Osteocyte (in vitro differentiated cells): ENCODE measurements at regions not wholly inside any gene's neighbourhood (a gene's known extent, or its start where the extent isn't known, plus 50 kb on each side); places are given as distances from the start of the nearest gene placed in this dataset.

Experiments
- DNase-seq: peaks from one replicate; pipeline ENCODE4 v3.0.0; 2021; ENCODE audit warnings: mixed read lengths; ENCODE audit not compliant: unreplicated experiment; ENCODE audit errors: extremely low spot score
- H3K27ac Mint-ChIP-seq: one replicate; pipeline ENCODE4 v1.8.0; 2021; ENCODE audit warnings: mild to moderate bottlenecking, mixed read lengths; ENCODE audit not compliant: unreplicated experiment
- H3K27me3 Mint-ChIP-seq: one replicate; pipeline ENCODE4 v1.8.0; 2021; ENCODE audit warnings: mixed read lengths; ENCODE audit not compliant: unreplicated experiment
- H3K36me3 Mint-ChIP-seq: one replicate; pipeline ENCODE4 v1.8.0; 2021; ENCODE audit warnings: mixed read lengths; ENCODE audit not compliant: unreplicated experiment
- H3K4me1 Mint-ChIP-seq: one replicate; pipeline ENCODE4 v1.8.0; 2021; ENCODE audit warnings: mixed read lengths; ENCODE audit not compliant: unreplicated experiment
- H3K4me3 Mint-ChIP-seq: one replicate; pipeline ENCODE4 v1.8.0; 2021; ENCODE audit warnings: mild to moderate bottlenecking, moderate library complexity, mixed read lengths; ENCODE audit not compliant: unreplicated experiment
- H3K9me3 Mint-ChIP-seq: one replicate; pipeline ENCODE4 v1.8.0; 2021; ENCODE audit warnings: mixed read lengths; ENCODE audit not compliant: unreplicated experiment
- CTCF ChIP-seq: fragments of 200-600 bp; sonication (generic); IDR thresholded peaks from 2 replicates; pipeline ENCODE4 v1.5.0; 2021; ENCODE audit warnings: antibody characterized with exemption, mild to moderate bottlenecking, moderate library complexity

DNA sequence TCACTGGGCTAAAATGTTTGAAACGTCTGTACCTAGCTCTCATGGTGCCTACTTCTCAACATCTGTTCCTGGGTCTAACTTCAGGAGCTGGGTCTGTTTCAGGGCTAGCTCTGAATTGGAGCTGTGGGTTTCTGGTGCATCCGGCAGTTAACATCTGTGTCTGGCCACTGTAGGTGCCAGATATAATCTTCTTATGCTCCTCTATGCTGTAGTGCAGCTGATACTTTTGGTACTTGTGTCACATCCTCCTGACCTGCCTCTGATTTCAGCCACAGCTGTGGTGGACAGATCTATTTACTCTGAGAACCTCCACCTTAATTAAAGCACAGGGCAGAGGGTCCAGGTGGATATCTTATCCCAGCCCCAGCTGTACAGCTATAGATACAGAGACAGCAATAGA, 496.5 kb upstream of the CDH11 start:
- TF ChIP-seq CTCF, result no peak
- Mint-ChIP-seq H3K36me3 (no peaks in the 10 kb centered on the region), H3K27me3 (peaks cover 3% of the 10 kb centered on the region), H3K4me1 (no peaks in the 10 kb centered on the region), H3K27ac (no peak overlapping the region), H3K9me3 (peaks cover 16% of the 10 kb centered on the region), H3K4me3 (no peak overlapping the region)
- DNase-seq, result no peak

DNA sequence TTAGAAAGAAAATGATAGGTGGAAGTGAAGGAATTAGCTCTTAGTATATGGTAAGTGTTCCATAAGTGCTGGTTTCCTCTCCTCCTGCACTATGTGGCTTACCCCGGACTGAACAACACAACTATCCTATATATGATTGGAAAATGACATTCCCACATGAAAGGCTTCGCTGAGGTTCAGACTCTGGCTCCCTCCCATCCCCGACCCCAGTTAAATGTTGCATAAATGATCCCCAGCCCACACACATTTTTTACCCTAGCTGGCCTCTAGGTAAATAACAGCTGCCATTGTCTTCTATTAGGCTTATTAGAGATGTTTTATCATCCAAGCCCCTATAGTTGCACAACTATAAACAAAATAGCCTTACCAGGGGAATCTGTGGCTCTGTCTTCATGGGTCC, 495.6 kb upstream of the CDH11 start:
- TF ChIP-seq CTCF, result no peak
- H3K27me3 Mint-ChIP-seq, result peaks cover 5% of the 10 kb centered on the region
- no peak overlapping the region for H3K27ac Mint-ChIP-seq
- DNase-seq, result no peak
- no peak overlapping the region for H3K4me3 Mint-ChIP-seq
- peaks cover 18% of the 10 kb centered on the region for H3K9me3 Mint-ChIP-seq
- H3K4me1 Mint-ChIP-seq, result no peaks in the 10 kb centered on the region
- H3K36me3 Mint-ChIP-seq, result no peaks in the 10 kb centered on the region

DNA sequence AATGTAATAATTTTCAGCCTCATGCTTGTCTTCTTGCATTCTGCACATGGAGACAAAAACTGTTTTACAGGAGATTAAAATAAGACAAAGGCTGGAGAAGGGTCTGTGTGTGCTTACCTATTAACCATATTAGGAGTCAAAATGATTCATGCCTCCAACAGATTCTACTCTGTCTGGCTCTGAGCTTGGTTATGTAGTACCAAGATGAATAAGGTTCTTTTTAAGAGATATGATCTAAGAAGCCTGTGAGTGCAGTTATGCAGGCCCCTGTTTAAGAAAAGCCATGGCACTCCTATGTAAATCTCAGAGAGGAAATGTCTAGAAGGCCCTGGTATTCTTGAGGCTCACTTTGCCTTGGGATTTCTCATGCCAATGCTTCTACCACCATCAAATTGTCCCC, 486.6 kb upstream of the CDH11 start:
- Mint-ChIP-seq H3K27ac (no peak overlapping the region), H3K9me3 (peaks cover 6% of the 10 kb centered on the region), H3K4me1 (no peaks in the 10 kb centered on the region), H3K36me3 (no peaks in the 10 kb centered on the region), H3K27me3 (peaks cover 3% of the 10 kb centered on the region), H3K4me3 (no peak overlapping the region)
- no peak for DNase-seq
- TF ChIP-seq CTCF, result no peak

GRCh38 chr16:65604771-65605170, 482.9 kb upstream of the CDH11 start:
- Mint-ChIP-seq H3K4me1 (peaks cover 5% of the 10 kb centered on the region), H3K4me3 (no peak overlapping the region), H3K27ac (no peak overlapping the region), H3K27me3 (no peaks in the 10 kb centered on the region), H3K9me3 (peaks cover 4% of the 10 kb centered on the region), H3K36me3 (no peaks in the 10 kb centered on the region)
- DNase-seq, result no peak
- TF ChIP-seq CTCF, result no peak

DNA sequence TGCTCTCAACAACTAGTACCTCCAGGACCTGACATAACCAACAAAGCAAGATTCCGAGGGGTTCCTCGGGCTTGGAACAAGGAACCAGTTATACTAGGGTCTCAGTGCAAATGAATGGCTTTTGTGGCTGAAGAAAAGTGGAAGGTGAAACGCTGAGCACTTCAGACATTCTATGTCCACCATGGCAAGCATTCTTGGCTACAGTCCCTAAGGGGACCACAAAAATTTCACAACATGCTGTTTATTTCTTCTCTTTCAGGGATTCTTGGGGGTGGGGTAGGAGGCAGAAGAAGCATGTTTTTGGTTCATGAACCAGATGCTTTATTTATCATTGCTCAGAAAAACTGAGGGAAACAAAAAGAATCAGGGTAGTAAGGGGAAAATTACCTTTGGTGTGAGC, 479.9 kb upstream of the CDH11 start:
- peaks cover 10% of the 10 kb centered on the region for H3K4me1 Mint-ChIP-seq
- H3K36me3 Mint-ChIP-seq, result no peaks in the 10 kb centered on the region
- no peak for DNase-seq
- TF ChIP-seq CTCF, result no peak
- H3K9me3 Mint-ChIP-seq, result peaks cover 2% of the 10 kb centered on the region
- no peak overlapping the region for H3K27ac Mint-ChIP-seq
- H3K27me3 Mint-ChIP-seq, result no peaks in the 10 kb centered on the region
- no peak overlapping the region for H3K4me3 Mint-ChIP-seq
